Fibroblast of lung (primary cell): ENCODE measurements at regions not wholly inside any gene's neighbourhood (a gene's known extent, or its start where the extent isn't known, plus 50 kb on each side); places are given as distances from the start of the nearest gene placed in this dataset.

Experiments
- DNase-seq, 2 donors: peaks; one replicate each; pipeline versions ENCODE4 v3.0.0 to v3.0.0-alpha.2; 2010; ENCODE audit warnings: low read depth in 2 of 2
- H2AFZ ChIP-seq: 2 replicates; pipeline ENCODE4 v1.5.1; 2012; ENCODE audit warnings: low read length, control low read depth, inconsistent platforms
- H3K27ac ChIP-seq: 2 replicates; pipeline ENCODE4 v1.5.1; 2011; ENCODE audit warnings: low read length, control low read depth; ENCODE audit not compliant: insufficient read depth
- H3K27me3 ChIP-seq: 2 replicates; pipeline ENCODE4 v1.5.1; 2011; ENCODE audit warnings: mild to moderate bottlenecking, low read length; ENCODE audit not compliant: control insufficient read depth, insufficient read depth
- H3K36me3 ChIP-seq: 2 replicates; pipeline ENCODE4 v1.5.1; 2011; ENCODE audit warnings: low read length; ENCODE audit not compliant: control insufficient read depth, insufficient read depth
- H3K4me1 ChIP-seq: 2 replicates; pipeline ENCODE4 v1.5.1; 2011; ENCODE audit warnings: low read length; ENCODE audit not compliant: control insufficient read depth, insufficient read depth; ENCODE audit errors: extremely low read depth
- H3K4me2 ChIP-seq: 2 replicates; pipeline ENCODE4 v1.5.1; 2011; ENCODE audit warnings: low read length, control low read depth; ENCODE audit not compliant: insufficient read depth; ENCODE audit errors: extremely low read depth
- H3K4me3 ChIP-seq, 4 experiments: fragments of 200-600 bp in 1 of 4; sonication (generic) in 1 of 4; replicated peaks in 1 of 4; 2 replicates each; pipeline ENCODE4 v1.5.1; 2011 to 2016; ENCODE audit warnings: low read length in 4 of 4, low read depth in 3 of 4, mild to moderate bottlenecking in 3 of 4, control low read depth in 2 of 4, inconsistent platforms in 1 of 4, mixed read lengths in 1 of 4; ENCODE audit not compliant: insufficient read depth in 1 of 4; ENCODE audit errors: control extremely low read depth in 1 of 4
- H3K79me2 ChIP-seq: 2 replicates; pipeline ENCODE4 v1.5.1; 2012; ENCODE audit warnings: mild to moderate bottlenecking, low read length, inconsistent platforms; ENCODE audit not compliant: control insufficient read depth, insufficient read depth
- H3K9ac ChIP-seq: 2 replicates; pipeline ENCODE4 v1.5.1; 2011; ENCODE audit warnings: mild to moderate bottlenecking, low read length, control low read depth; ENCODE audit not compliant: insufficient read depth
- H3K9me3 ChIP-seq: 2 replicates; pipeline ENCODE4 v1.5.1; 2012; ENCODE audit warnings: low read depth, low read length; ENCODE audit not compliant: control insufficient read depth, insufficient read depth
- H4K20me1 ChIP-seq: 2 replicates; pipeline ENCODE4 v1.5.1; 2011; ENCODE audit warnings: low read length; ENCODE audit not compliant: control insufficient read depth, insufficient read depth; ENCODE audit errors: extremely low read depth
- CTCF ChIP-seq, 2 donors: IDR thresholded peaks in 1 of 2; conservative IDR thresholded peaks in 1 of 2; 1 replicate in 1 of 2; 2 replicates in 1 of 2; pipeline ENCODE4 v1.5.1; 2011 to 2012; ENCODE audit warnings: low read length in 2 of 2, control low read depth in 1 of 2, inconsistent platforms in 1 of 2, low read depth in 1 of 2, mild to moderate bottlenecking in 1 of 2
- EZH2 ChIP-seq: IDR thresholded peaks from 2 replicates; pipeline ENCODE4 v1.5.1; 2012; ENCODE audit warnings: low read length, control low read depth, mild to moderate bottlenecking; ENCODE audit errors: missing control alignments

GRCh38 chr7:47191316-47191715, 390.6 kb downstream of the TNS3 start:
- Histone ChIP-seq H3K4me1 (no peaks in the 10 kb centered on the region), H3K4me3 (no peak overlapping the region), H2AFZ (no peak overlapping the region), H4K20me1 (no peaks in the 10 kb centered on the region), H3K9me3 (no peaks in the 10 kb centered on the region), H3K4me2 (no peak overlapping the region), H3K9ac (no peak overlapping the region), H3K36me3 (no peaks in the 10 kb centered on the region), H3K27me3 (peaks cover 12% of the 10 kb centered on the region), H3K79me2 (no peaks in the 10 kb centered on the region), H3K27ac (no peak overlapping the region)
- TF ChIP-seq EZH2: no peak
- no peak for TF ChIP-seq CTCF (conservative IDR thresholded peaks at IDR 0.05 in 1 of 2, IDR thresholded peaks at IDR 0.05 in 1 of 2; ENCODE audit: low read depth in 1 of 2, low read length in 2 of 2)
- DNase-seq: no peak

GRCh38 chr7:47190462-47190861, 391.4 kb downstream of the TNS3 start:
- TF ChIP-seq EZH2: no peak
- peaks cover 12% of the 10 kb centered on the region for H3K27me3 ChIP-seq

GRCh38 chr7:47188653-47189315, 393.1 kb downstream of the TNS3 start:
- Histone ChIP-seq H3K4me1 (no peaks in the 10 kb centered on the region), H3K27ac (no peak overlapping the region), H3K27me3 (peaks cover 12% of the 10 kb centered on the region), H3K9ac (no peak overlapping the region), H3K79me2 (no peaks in the 10 kb centered on the region), H3K4me3 (no peak overlapping the region), H3K4me2 (no peak overlapping the region), H3K36me3 (no peaks in the 10 kb centered on the region), H2AFZ (no peak overlapping the region), H4K20me1 (no peaks in the 10 kb centered on the region), H3K9me3 (no peaks in the 10 kb centered on the region)
- no peak for TF ChIP-seq EZH2
- TF ChIP-seq CTCF (conservative IDR thresholded peaks at IDR 0.05 in 1 of 2, IDR thresholded peaks at IDR 0.05 in 1 of 2; ENCODE audit: low read depth in 1 of 2, low read length in 2 of 2): no peak
- DNase-seq: no peak

More at GRCh38 chr7:47190462-47190861, 391.4 kb downstream of the TNS3 start:
- H4K20me1 ChIP-seq: no peaks in the 10 kb centered on the region
- H3K9me3 ChIP-seq: no peaks in the 10 kb centered on the region
- H3K27ac ChIP-seq: no peak overlapping the region
- DNase-seq: no peak
- no peaks in the 10 kb centered on the region for H3K79me2 ChIP-seq
- H3K4me2 ChIP-seq: no peak overlapping the region
- no peaks in the 10 kb centered on the region for H3K36me3 ChIP-seq
- no peaks in the 10 kb centered on the region for H3K4me1 ChIP-seq
- H3K4me3 ChIP-seq: no peak overlapping the region
- no peak overlapping the region for H2AFZ ChIP-seq
- H3K9ac ChIP-seq: no peak overlapping the region
